HUES64 (cell line): ENCODE measurements at regions not wholly inside any gene's neighbourhood (a gene's known extent, or its start where the extent isn't known, plus 50 kb on each side); places are given as distances from the start of the nearest gene placed in this dataset.
"Not testable (repeated sequence)": the region's sequence is repeated elsewhere in the genome, so short reads cannot be mapped to it uniquely, and the experiment has no call there.

Experiments used
- H3K27ac ChIP-seq: 2 replicates; pipeline ENCODE4 v1.7.0; 2013; ENCODE audit warnings: low read depth, low read length, inconsistent platforms
- H3K27me3 ChIP-seq: 2 replicates; pipeline ENCODE4 v1.6.1; 2013; ENCODE audit warnings: mild to moderate bottlenecking, low read length; ENCODE audit not compliant: insufficient read depth
- H3K36me3 ChIP-seq: 2 replicates; pipeline ENCODE4 v1.6.1; 2013; ENCODE audit warnings: mild to moderate bottlenecking, low read length; ENCODE audit not compliant: insufficient read depth
- H3K4me1 ChIP-seq: 2 replicates; pipeline ENCODE4 v1.6.1; 2013; ENCODE audit warnings: mild to moderate bottlenecking, low read length, moderate library complexity; ENCODE audit not compliant: insufficient read depth
- H3K4me3 ChIP-seq: 2 replicates; pipeline ENCODE4 v1.5.1; 2013; ENCODE audit warnings: mild to moderate bottlenecking, low read length, moderate library complexity
- H3K9ac ChIP-seq: 2 replicates; pipeline ENCODE4 v1.6.1; 2013; ENCODE audit warnings: mild to moderate bottlenecking, low read depth, low read length
- H3K9me3 ChIP-seq: 2 replicates; pipeline ENCODE4 v1.6.1; 2013; ENCODE audit warnings: low read depth, low read length; ENCODE audit not compliant: insufficient read depth
- WGBS: fragments of 150-250, 120-280 bp; methylation state at CpG from one replicate; pipeline ENCODE4 v1.1.7; 2013; ENCODE audit warnings: missing lambda C conversion rate; 5-methylcytosine and 5-hydroxymethylcytosine counted together

DNA sequence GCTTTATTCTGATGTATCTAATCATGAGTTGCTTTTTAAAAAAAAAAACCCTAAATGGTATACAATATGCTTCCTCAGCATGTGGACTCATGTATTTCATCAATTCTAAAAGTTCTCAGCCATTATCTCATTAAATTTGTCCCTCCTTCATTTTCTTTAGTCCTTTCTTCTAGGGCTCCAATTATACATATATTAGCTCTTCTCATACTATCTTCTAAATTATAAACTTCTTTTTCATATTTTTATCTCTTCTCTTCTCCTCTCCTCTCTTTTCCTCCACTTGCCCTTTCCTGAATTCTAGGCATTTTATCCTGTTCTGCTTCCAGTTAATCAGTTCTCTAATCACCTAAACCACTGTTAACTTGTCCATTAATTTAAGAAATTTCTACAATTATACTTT is 55.0 kb upstream of the IL33 start:
- H3K4me3 ChIP-seq, result no peak overlapping the region
- H3K27me3 ChIP-seq, result no peaks in the 10 kb centered on the region
- H3K4me1 ChIP-seq, result no peaks in the 10 kb centered on the region
- no peak overlapping the region for H3K9ac ChIP-seq
- peaks cover 8% of the 10 kb centered on the region; the same call in 1 of the 2 replicates for H3K9me3 ChIP-seq
- H3K36me3 ChIP-seq, result no peaks in the 10 kb centered on the region
- H3K27ac ChIP-seq, result no peak overlapping the region

DNA sequence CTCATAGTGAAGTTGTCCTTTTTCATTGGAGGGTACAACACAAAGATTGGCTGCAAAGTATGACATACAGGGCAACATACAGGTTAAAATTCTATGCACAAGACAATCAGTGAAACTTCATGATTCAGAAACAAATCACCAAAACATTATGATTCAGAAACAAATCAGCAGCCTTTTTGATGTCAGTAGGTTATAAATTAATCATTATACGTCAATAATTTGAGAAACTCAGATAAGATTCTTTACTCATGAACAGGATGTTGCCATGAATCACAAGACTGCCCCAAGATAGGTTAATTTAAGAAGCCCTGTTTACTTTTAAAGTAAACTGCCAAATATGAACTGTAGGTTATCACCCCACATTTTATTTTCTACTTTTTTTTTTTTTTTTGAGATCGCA is 62.2 kb upstream of the IL33 start:
- Histone ChIP-seq H3K9ac (no peak overlapping the region), H3K27ac (no peak overlapping the region), H3K4me3 (no peak overlapping the region), H3K27me3 (no peaks in the 10 kb centered on the region), H3K36me3 (no peaks in the 10 kb centered on the region), H3K4me1 (peaks cover 7% of the 10 kb centered on the region; the same call in 1 of the 2 replicates), H3K9me3 (peaks cover 4% of the 10 kb centered on the region; the same call in 1 of the 2 replicates)
- 92% methylated on average over 1 of the region's 2 CpGs for WGBS

DNA sequence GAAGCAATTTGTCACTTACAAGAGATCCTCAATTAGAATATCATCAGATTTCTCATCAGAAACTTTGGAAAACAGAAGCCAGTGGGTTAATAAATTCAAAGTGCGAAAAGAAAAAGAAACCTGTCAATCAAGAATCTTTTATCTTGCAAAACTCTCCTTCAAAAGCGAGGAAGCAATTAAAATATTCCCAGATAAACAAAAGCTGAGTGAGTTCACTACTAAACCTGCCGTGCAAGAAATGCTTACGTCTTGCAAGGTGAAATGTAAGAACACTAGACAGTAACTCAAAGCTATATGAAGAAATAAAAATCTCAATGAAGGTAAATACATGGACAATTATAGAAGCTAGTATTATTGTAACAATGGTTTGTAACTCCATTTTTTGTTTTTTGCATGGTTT is 62.8 kb upstream of the IL33 start:
- Histone ChIP-seq H3K4me3 (no peak overlapping the region), H3K27ac (no peak overlapping the region), H3K27me3 (no peaks in the 10 kb centered on the region), H3K9ac (no peak overlapping the region), H3K36me3 (no peaks in the 10 kb centered on the region), H3K4me1 (peaks cover 7% of the 10 kb centered on the region; the same call in 1 of the 2 replicates), H3K9me3 (peaks cover 4% of the 10 kb centered on the region; the same call in 1 of the 2 replicates)
- 84% methylated on average over 4 of the region's 4 CpGs for WGBS

DNA sequence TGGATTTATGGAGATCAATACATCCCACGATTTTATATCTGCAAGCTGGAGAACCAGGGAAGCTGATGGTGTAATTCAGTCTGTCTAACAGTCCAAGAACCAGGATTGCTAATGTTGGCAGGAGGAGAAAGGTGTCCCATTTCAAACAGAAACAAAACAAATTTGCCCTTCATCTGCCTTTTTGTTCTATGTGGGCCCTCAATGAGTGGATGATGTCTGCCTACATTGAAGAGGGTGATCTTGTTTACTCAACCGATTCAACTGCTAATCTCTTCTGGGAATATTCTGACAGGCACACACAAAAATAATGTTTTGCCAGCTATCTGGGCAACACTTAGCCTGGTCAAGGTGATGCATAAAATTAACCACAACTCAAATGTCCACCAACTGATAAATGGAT is 65.1 kb upstream of the IL33 start:
- no peaks in the 10 kb centered on the region for H3K36me3 ChIP-seq
- 95% methylated on average over 2 of the region's 2 CpGs for WGBS
- no peak overlapping the region for H3K27ac ChIP-seq

DNA sequence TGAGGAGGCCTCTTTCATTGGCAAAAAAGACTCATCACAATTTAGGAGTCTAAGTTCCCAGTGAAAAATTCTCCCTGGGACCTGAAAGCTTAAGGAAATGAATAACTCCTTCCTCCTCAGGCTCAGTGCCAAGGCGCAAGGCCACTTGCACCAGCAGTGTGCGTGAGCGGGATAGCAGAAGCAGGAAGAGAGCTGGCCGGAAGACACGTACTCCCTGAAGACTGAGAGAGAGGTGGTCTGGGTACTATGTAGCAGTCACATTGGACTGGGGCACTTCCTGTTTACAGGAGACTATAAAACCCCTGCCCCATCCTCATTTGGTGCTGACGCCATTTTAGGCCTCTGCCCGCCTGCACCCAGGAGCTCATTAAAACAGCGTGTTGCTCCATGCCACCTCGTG is 66.3 kb upstream of the IL33 start:
- Histone ChIP-seq H3K4me1 (peaks cover 7% of the 10 kb centered on the region; the same call in 1 of the 2 replicates), H3K36me3 (no peaks in the 10 kb centered on the region), H3K9ac (no peak overlapping the region), H3K4me3 (no peak overlapping the region), H3K27ac (no peak overlapping the region), H3K27me3 (no peaks in the 10 kb centered on the region), H3K9me3 (peaks cover 4% of the 10 kb centered on the region; the same call in 1 of the 2 replicates)
- WGBS, result 97% methylated on average over 9 of the region's 9 CpGs

More for the DNA sequence above, 65.1 kb upstream of the IL33 start:
- Histone ChIP-seq H3K9me3 (peaks cover 4% of the 10 kb centered on the region; the same call in 1 of the 2 replicates), H3K4me1 (peaks cover 7% of the 10 kb centered on the region; the same call in 1 of the 2 replicates), H3K27me3 (no peaks in the 10 kb centered on the region), H3K4me3 (no peak overlapping the region), H3K9ac (no peak overlapping the region)

DNA sequence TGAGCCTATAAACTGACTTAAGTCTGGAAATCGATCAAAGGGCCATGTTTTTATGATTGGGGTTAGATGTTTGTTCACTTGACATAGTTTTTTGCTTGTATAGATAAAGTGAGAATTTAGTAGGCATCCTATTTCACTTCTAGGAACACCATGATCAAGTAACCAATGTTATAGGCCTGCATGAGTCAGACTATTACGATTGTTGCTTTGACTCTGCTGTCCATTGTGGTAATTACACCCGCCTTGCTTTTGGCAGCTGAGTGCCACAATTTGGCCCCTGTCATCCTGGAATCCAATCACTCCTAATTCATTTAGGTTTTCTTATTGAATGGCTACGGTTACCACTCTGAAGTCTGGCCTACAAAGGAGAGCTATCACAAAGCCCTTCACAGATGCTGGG is 67.8 kb upstream of the IL33 start:
- Histone ChIP-seq H3K9ac (no peak overlapping the region), H3K9me3 (peaks cover 4% of the 10 kb centered on the region; the same call in 1 of the 2 replicates), H3K27ac (no peak overlapping the region), H3K4me3 (no peak overlapping the region), H3K27me3 (no peaks in the 10 kb centered on the region), H3K4me1 (peaks cover 4% of the 10 kb centered on the region; the same call in 1 of the 2 replicates), H3K36me3 (no peaks in the 10 kb centered on the region)
- 95% methylated on average over 4 of the region's 4 CpGs for WGBS

DNA sequence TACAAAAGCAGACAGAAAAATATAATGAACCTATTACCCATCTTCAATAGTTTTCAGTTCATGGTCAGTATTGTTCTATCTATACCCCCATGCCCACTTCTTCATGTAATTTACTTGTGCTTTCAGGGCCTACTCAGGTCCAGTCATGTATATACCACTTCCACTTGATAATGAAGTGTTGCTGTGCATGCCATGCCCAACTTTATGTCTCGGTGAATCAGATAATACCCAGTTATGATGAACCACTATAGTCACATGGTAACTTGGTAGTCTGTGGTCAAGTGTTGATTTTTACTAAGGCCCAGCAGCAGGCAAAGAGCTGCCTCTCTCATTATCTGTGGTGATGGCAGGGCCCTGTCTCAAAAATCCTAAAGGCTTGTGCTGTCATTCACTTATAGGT is 70.7 kb upstream of the IL33 start:
- Histone ChIP-seq H3K27ac (no peak overlapping the region), H3K4me3 (no peak overlapping the region), H3K9me3 (no peaks in the 10 kb centered on the region), H3K9ac (no peak overlapping the region), H3K36me3 (no peaks in the 10 kb centered on the region), H3K27me3 (no peaks in the 10 kb centered on the region), H3K4me1 (no peaks in the 10 kb centered on the region)
- 90% methylated on average over 1 of the region's 1 CpG for WGBS

DNA sequence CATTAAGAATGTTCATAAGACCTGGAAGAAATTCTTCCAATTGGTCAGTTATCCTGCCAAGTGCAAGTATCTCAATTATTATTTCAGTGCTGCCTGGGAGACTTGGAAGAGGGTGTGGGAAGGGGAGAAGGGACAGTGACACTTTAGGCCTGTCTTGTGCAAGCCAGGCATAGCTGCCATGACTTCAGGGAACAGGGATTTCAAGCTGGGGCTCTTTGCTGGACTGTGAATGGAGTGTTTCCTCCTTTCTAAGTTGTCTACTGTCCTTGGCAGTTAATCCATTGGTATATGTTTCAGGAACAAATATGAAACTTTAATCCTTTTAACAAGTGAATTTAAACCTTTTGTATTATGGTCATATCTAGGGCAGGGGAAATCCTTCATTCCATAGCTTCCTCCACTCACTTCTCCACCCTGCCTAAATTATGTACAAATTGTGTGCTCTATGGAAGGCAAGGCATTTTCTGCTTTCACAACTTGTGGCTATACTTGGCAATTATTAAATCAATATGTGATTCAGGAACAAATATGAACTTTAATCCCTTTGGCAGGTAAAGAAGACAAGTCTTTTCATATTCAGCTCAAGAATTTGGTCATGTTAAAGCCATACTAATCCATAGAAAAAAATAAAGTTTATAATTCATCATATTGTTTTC is 72.7 kb upstream of the IL33 start:
- no peaks in the 10 kb centered on the region for H3K36me3 ChIP-seq
- no peak overlapping the region for H3K9ac ChIP-seq
- H3K9me3 ChIP-seq, result no peaks in the 10 kb centered on the region
- no peaks in the 10 kb centered on the region for H3K4me1 ChIP-seq
- H3K27ac ChIP-seq, result no peak overlapping the region
- H3K27me3 ChIP-seq, result no peaks in the 10 kb centered on the region
- H3K4me3 ChIP-seq, result no peak overlapping the region

DNA sequence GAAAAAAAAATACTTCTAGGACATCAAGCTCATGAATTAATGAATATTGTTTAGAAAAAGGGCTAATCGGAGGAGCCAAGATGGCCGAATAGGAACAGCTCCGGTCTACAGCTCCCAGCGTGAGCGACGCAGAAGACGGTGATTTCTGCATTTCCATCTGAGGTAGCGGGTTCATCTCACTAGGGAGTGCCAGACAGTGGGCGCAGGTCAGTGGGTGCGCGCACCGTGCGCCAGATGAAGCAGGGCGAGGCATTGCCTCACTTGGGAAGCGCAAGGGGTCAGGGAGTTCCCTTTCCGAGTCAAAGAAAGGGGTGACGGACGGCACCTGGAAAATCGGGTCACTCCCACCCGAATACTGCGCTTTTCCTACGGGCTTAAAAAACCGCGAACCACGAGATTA is 79.8 kb upstream of the IL33 start:
- not testable (repeated sequence) for H3K4me3 ChIP-seq, H3K4me1 ChIP-seq, H3K27ac ChIP-seq, H3K27me3 ChIP-seq, H3K36me3 ChIP-seq, H3K9me3 ChIP-seq, H3K9ac ChIP-seq
- 87% methylated on average over 22 of the region's 25 CpGs for WGBS

DNA sequence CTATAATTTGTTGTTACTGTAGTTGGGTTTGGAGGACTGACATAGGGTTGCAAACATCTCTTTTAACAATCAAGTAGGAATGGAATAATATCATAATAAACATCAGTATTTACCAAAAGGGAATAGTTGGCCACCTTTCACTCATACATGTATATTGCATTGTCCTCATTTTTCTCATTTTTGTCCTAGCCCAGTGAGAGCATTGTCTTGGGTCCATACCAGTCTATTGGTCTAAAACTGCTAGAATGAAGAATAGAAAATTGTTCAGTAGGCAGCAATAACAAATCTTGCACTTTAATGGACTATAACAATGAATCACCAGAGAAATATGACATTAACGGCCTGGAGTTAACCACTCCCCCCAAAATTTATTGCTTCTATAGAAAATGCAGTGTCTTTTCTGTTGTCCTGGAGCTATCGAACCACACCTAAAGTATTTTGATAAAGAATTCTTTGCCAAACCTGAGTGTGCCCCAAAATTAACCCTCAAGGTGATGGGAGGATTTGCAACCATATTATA is 80.9 kb upstream of the IL33 start:
- WGBS, result 78% methylated on average over 2 of the region's 2 CpGs
- Histone ChIP-seq H3K9me3 (no peaks in the 10 kb centered on the region), H3K36me3 (no peaks in the 10 kb centered on the region), H3K9ac (no peak overlapping the region), H3K27me3 (no peaks in the 10 kb centered on the region), H3K27ac (no peak overlapping the region), H3K4me3 (no peak overlapping the region), H3K4me1 (0 out of 2 replicates have a peak, but pooled peaks cover 2% of the 10 kb centered on the region)

DNA sequence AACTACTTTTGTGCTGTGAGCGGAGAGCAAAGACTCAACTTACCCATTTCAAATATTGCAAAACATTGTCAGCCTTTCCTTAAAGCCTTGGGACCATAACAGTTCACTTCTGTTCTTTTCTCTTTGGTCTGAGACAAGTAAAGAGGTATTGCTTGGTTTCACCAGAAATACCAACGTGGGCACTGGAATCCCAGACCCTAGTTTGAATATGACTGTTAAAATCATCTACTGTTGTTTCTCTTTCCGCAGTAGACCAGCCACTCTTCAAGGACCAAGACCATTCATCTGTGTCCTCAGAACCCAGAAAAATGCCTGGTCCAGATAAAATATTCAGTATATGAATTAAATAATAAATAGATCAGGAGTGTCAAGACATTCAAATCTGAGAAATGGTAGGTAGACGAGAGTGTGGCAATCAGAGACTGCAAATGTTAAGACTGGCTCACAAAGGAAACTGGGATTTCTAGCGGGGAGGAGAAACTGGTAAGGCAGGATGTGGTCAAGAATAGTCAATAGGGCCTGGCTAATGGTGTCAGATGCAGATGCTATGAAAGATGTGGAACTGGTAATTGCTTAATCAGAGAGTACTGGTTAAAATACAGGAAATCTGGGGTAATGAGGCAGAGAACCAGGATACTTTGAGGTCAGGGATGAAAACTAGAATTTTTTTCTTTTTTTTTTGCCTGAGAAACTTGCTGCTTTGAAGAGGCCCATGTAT is 82.1 kb upstream of the IL33 start:
- H3K4me1 ChIP-seq, result 0 out of 2 replicates have a peak, but pooled peaks cover 2% of the 10 kb centered on the region
- no peaks in the 10 kb centered on the region for H3K27me3 ChIP-seq
- no peaks in the 10 kb centered on the region for H3K9me3 ChIP-seq
- no peak overlapping the region for H3K27ac ChIP-seq
- no peak overlapping the region for H3K4me3 ChIP-seq
- H3K36me3 ChIP-seq, result no peaks in the 10 kb centered on the region
- H3K9ac ChIP-seq, result no peak overlapping the region
- WGBS, result 97% methylated on average over 5 of the region's 5 CpGs
